NB4 (cell line): ENCODE measurements at regions not wholly inside any gene's neighbourhood (a gene's known extent, or its start where the extent isn't known, plus 50 kb on each side); places are given as distances from the start of the nearest gene placed in this dataset.
A peak's percentile ranks its signal among the peaks of the same experiment; 100 is the strongest.

ENCODE experiments used
- DNase-seq: peaks from one replicate; pipeline ENCODE4 v3.0.0; 2010; ENCODE audit warnings: low read depth
- H3K4me3 ChIP-seq: one replicate; pipeline ENCODE4 v1.5.1; 2011; ENCODE audit warnings: mild to moderate bottlenecking, low read depth, low read length, moderate library complexity
- CTCF ChIP-seq: IDR thresholded peaks from one replicate; pipeline ENCODE4 v1.5.1; 2012; ENCODE audit warnings: low read depth, low read length
- MAX ChIP-seq: IDR thresholded peaks from 2 replicates; pipeline ENCODE4 v1.6.1; 2011; ENCODE audit warnings: low read depth, low read length
- MYC ChIP-seq: IDR thresholded peaks from 2 replicates; pipeline ENCODE4 v1.6.1; 2011; ENCODE audit warnings: low read depth, low read length
- POLR2A ChIP-seq: IDR thresholded peaks from 2 replicates; pipeline ENCODE4 v1.6.1; 2011; ENCODE audit warnings: mild to moderate bottlenecking; ENCODE audit not compliant: insufficient read length; ENCODE audit errors: extremely low read depth

GRCh38 chrX:94721386-94721785 lies 1047.4 kb downstream of the FAM133A start:
- TF ChIP-seq CTCF (no peak), POLR2A (no peak), MYC (no peak), MAX (no peak)
- no peak for DNase-seq
- no peak overlapping the region for H3K4me3 ChIP-seq

GRCh38 chrX:94722578-94722977 lies 1048.6 kb downstream of the FAM133A start:
- DNase-seq, result no peak

GRCh38 chrX:94742772-94743171 lies 1068.8 kb downstream of the FAM133A start:
- TF ChIP-seq MYC, result no peak
- no peak for TF ChIP-seq POLR2A
- no peak for TF ChIP-seq CTCF
- TF ChIP-seq MAX, result no peak
- no peak for DNase-seq
- H3K4me3 ChIP-seq, result no peak overlapping the region

More at GRCh38 chrX:94722578-94722977, 1048.6 kb downstream of the FAM133A start:
- no peak overlapping the region for H3K4me3 ChIP-seq
- TF ChIP-seq MYC (no peak), MAX (no peak), POLR2A (no peak), CTCF (no peak)

- H3K4me3 ChIP-seq, result no peak overlapping the region
- peak; percentile 1 for DNase-seq
- TF ChIP-seq POLR2A, result no peak
These were observed 1069.5 kb downstream of the FAM133A start for GRCh38 chrX:94743478-94743877.

- no peak overlapping the region for H3K4me3 ChIP-seq
- DNase-seq, result no peak
- no peak for TF ChIP-seq POLR2A
- no peak for TF ChIP-seq MAX
- no peak for TF ChIP-seq CTCF
- no peak for TF ChIP-seq MYC
These were observed 1070.8 kb downstream of the FAM133A start for GRCh38 chrX:94744786-94745185.

GRCh38 chrX:94751611-94752010 lies 1077.6 kb downstream of the FAM133A start:
- H3K4me3 ChIP-seq, result no peak overlapping the region
- DNase-seq, result peak; percentile 1
- TF ChIP-seq CTCF, result no peak
